GM23338 (cell line): ENCODE measurements at regions not wholly inside any gene's neighbourhood (a gene's known extent, or its start where the extent isn't known, plus 50 kb on each side); places are given as distances from the start of the nearest gene placed in this dataset.

Experiments
- ATAC-seq: fragments of 200-7000 bp; cut with Tn5 transposase; 3 replicates; pipeline ENCODE4 v1.9.1; 2020
- DNase-seq: peaks from one replicate; pipeline ENCODE4 v3.0.0-alpha.2; 2015; ENCODE audit warnings: low spot score
- H2AFZ ChIP-seq: fragments of 200-600 bp; sonication (generic); 2 replicates; pipeline ENCODE4 v1.8.0; 2016; ENCODE audit warnings: antibody characterized with exemption, mild to moderate bottlenecking, moderate library complexity
- H3F3A ChIP-seq: fragments of 200-600 bp; sonication (generic); replicated peaks from 2 replicates; pipeline ENCODE4 v1.8.0; 2017; ENCODE audit warnings: antibody characterized with exemption, mixed run types, low read depth
- H3K27ac ChIP-seq: fragments of 200-600 bp; sonication (generic); 2 replicates; pipeline ENCODE4 v1.6.1; 2016; ENCODE audit warnings: low read depth
- H3K27me3 ChIP-seq: fragments of 200-600 bp; sonication (generic); 2 replicates; pipeline ENCODE4 v1.8.0; 2016; ENCODE audit warnings: mild to moderate bottlenecking, mixed run types, moderate library complexity; ENCODE audit not compliant: insufficient read depth
- H3K36me3 ChIP-seq: fragments of 200-600 bp; sonication (generic); 2 replicates; pipeline ENCODE4 v1.8.0; 2016; ENCODE audit warnings: mild to moderate bottlenecking; ENCODE audit not compliant: insufficient read depth
- H3K4me1 ChIP-seq: fragments of 200-600 bp; sonication (generic); 2 replicates; pipeline ENCODE4 v1.8.0; 2016; ENCODE audit warnings: mild to moderate bottlenecking, moderate library complexity; ENCODE audit not compliant: insufficient read depth
- H3K4me2 ChIP-seq: fragments of 200-600 bp; sonication (generic); 2 replicates; pipeline ENCODE4 v1.7.1; 2017; ENCODE audit warnings: mixed run types
- H3K4me3 ChIP-seq: fragments of 200-600 bp; sonication (generic); 2 replicates; pipeline ENCODE4 v1.6.1; 2016; ENCODE audit warnings: mixed run types
- H3K79me2 ChIP-seq: fragments of 200-600 bp; sonication (generic); replicated peaks from 2 replicates; pipeline ENCODE4 v1.8.0; 2017; ENCODE audit warnings: mild to moderate bottlenecking; ENCODE audit not compliant: insufficient read depth
- H3K9me2 ChIP-seq: fragments of 200-600 bp; sonication (generic); 2 replicates; pipeline ENCODE4 v1.8.0; 2017; ENCODE audit not compliant: insufficient read depth
- H4K20me1 ChIP-seq: fragments of 200-600 bp; sonication (generic); replicated peaks from 2 replicates; pipeline ENCODE4 v1.8.0; 2017; ENCODE audit warnings: mild to moderate bottlenecking; ENCODE audit not compliant: insufficient read depth
- H3K27ac Mint-ChIP-seq: 2 replicates; pipeline ENCODE4 v1.8.0; 2020; ENCODE audit warnings: inconsistent platforms, mild to moderate bottlenecking, moderate library complexity, mixed read lengths
- H3K27me3 Mint-ChIP-seq: 3 replicates; pipeline ENCODE4 v1.8.0; 2022; ENCODE audit warnings: low read depth, mild to moderate bottlenecking, moderate library complexity, mixed read lengths, inconsistent platforms; ENCODE audit not compliant: insufficient read depth, poor library complexity
- H3K36me3 Mint-ChIP-seq: 3 replicates; pipeline ENCODE4 v1.8.0; 2021; ENCODE audit warnings: low read depth, mild to moderate bottlenecking, inconsistent platforms, moderate library complexity, mixed read lengths
- H3K4me1 Mint-ChIP-seq: 3 replicates; pipeline ENCODE4 v1.8.0; 2020; ENCODE audit warnings: mild to moderate bottlenecking, inconsistent platforms, mixed read lengths
- H3K4me3 Mint-ChIP-seq: 3 replicates; pipeline ENCODE4 v1.8.0; 2021; ENCODE audit warnings: moderate library complexity, mild to moderate bottlenecking, inconsistent platforms, mixed read lengths
- H3K9me3 Mint-ChIP-seq: 3 replicates; pipeline ENCODE4 v1.8.0; 2020; ENCODE audit warnings: moderate library complexity, mild to moderate bottlenecking, inconsistent platforms, mixed read lengths
- CREB1 ChIP-seq: fragments of 250-450 bp; sonication (Bioruptor Pico); IDR thresholded peaks from 2 replicates; pipeline ENCODE4 v1.5.0; 2020; ENCODE audit warnings: low read depth, mild to moderate bottlenecking, moderate library complexity
- EZH2 ChIP-seq: fragments of 200-600 bp; sonication (generic); IDR thresholded peaks from one replicate; pipeline ENCODE4 v1.8.0; 2017; ENCODE audit warnings: antibody characterized with exemption, mild to moderate bottlenecking, low read depth; ENCODE audit not compliant: unreplicated experiment
- EZH2phosphoT487 ChIP-seq: fragments of 200-600 bp; sonication (generic); IDR thresholded peaks from one replicate; pipeline ENCODE4 v1.8.1; 2018; ENCODE audit warnings: antibody characterized with exemption; ENCODE audit not compliant: unreplicated experiment
- JUNB ChIP-seq: IDR thresholded peaks from one replicate; pipeline ENCODE4 v1.6.1; 2016; ENCODE audit warnings: antibody characterized with exemption; ENCODE audit not compliant: unreplicated experiment
- NANOG ChIP-seq: IDR thresholded peaks from 2 replicates; pipeline ENCODE4 v1.6.1; 2016; ENCODE audit warnings: antibody characterized with exemption, borderline replicate concordance
- POLR2AphosphoS5 ChIP-seq: IDR thresholded peaks from 2 replicates; pipeline ENCODE4 v1.6.1; 2016; ENCODE audit warnings: antibody characterized with exemption, low read depth
- STAT1 ChIP-seq: IDR thresholded peaks from one replicate; pipeline ENCODE4 v1.6.1; 2016; ENCODE audit warnings: antibody characterized with exemption; ENCODE audit not compliant: unreplicated experiment
- ZNF114 ChIP-seq: fragments of 250-450 bp; sonication (Bioruptor Pico); IDR thresholded peaks from 2 replicates; pipeline ENCODE4 v1.5.0; 2020; ENCODE audit warnings: mild to moderate bottlenecking, moderate library complexity
- ZNF331 ChIP-seq: fragments of 250-450 bp; sonication (Bioruptor Pico); IDR thresholded peaks from 2 replicates; pipeline ENCODE4 v1.5.0; 2020; ENCODE audit warnings: low read depth, mild to moderate bottlenecking, moderate library complexity
- TF ChIP-seq, protein P1 (sequence below), 2 experiments: fragments of 200-600 bp in 1 of 2; sonication (generic) in 1 of 2; conservative IDR thresholded peaks; 2 replicates each; pipeline versions ENCODE4 v1.5.1 to v1.6.1; 2016 to 2017; ENCODE audit warnings: antibody characterized with exemption in 2 of 2, low read depth in 2 of 2, mild to moderate bottlenecking in 2 of 2, moderate library complexity in 1 of 2
- TF ChIP-seq, protein P2 (sequence below): IDR thresholded peaks from one replicate; pipeline ENCODE4 v1.6.1; 2018; ENCODE audit warnings: antibody characterized with exemption; ENCODE audit not compliant: unreplicated experiment
- TF ChIP-seq, protein P3 (sequence below): IDR thresholded peaks from 2 replicates; pipeline ENCODE4 v1.6.1; 2016; ENCODE audit warnings: antibody characterized with exemption
- TF ChIP-seq, protein P4 (sequence below): fragments of 250-450 bp; sonication (Bioruptor Pico); IDR thresholded peaks from 2 replicates; pipeline ENCODE4 v1.5.0; 2020; ENCODE audit warnings: mild to moderate bottlenecking, moderate library complexity

DNA sequence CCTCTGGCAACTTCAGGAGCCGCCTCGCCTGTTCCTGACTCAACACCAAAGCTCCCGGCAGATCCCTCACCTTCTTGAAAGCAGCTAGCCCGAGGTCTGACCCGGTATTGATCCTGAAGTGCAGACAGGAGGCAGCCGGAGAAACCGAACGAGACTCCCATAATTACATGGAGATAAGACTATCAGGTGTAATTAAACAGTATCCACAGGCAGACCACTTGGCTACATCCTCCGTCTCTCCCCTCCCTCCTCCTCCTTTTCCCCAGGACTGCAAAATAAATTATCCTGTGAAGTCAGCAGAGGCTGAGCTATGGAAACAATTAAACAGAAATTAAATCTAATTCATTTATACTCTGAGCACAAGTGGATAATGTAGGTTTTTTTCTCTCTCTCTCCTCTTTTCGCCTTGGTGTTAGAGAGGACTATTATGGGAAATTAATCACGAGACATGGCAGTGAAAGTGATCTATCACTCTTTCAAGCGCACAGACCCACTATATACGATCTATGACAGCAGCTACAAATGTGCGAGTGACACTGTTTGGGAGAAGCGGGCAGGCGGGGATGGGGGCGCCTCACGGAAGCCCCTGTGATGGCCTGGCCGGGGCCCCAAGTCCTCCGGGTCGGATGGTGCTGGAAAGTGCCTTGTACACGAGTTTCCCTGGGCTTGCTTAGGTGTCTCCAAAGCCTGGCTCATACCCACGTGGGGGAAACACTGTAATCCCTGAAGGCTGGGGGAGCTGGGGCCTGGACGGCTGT lies 92.8 kb downstream of the RBFOX3 start:
- Histone ChIP-seq H3K27me3 (no peaks in the 10 kb centered on the region), H3K4me2 (no peak overlapping the region), H3K9me2 (no peaks in the 10 kb centered on the region), H3K4me3 (no peak overlapping the region), H3K27ac (no peak overlapping the region), H3K79me2 (no peaks in the 10 kb centered on the region), H3F3A (no peaks in the 10 kb centered on the region), H2AFZ (no peak overlapping the region), H3K36me3 (no peaks in the 10 kb centered on the region), H3K4me1 (no peaks in the 10 kb centered on the region), H4K20me1 (no peaks in the 10 kb centered on the region; the same call in 1 of the 2 replicates)
- Mint-ChIP-seq H3K9me3 (no peaks in the 10 kb centered on the region), H3K27ac (no peak overlapping the region), H3K4me1 (peaks cover 11% of the 10 kb centered on the region), H3K27me3 (peaks cover 15% of the 10 kb centered on the region), H3K36me3 (no peaks in the 10 kb centered on the region), H3K4me3 (no peak overlapping the region)
- ATAC-seq (no peak), DNase-seq (no peak)
- TF ChIP-seq, protein P1, sequence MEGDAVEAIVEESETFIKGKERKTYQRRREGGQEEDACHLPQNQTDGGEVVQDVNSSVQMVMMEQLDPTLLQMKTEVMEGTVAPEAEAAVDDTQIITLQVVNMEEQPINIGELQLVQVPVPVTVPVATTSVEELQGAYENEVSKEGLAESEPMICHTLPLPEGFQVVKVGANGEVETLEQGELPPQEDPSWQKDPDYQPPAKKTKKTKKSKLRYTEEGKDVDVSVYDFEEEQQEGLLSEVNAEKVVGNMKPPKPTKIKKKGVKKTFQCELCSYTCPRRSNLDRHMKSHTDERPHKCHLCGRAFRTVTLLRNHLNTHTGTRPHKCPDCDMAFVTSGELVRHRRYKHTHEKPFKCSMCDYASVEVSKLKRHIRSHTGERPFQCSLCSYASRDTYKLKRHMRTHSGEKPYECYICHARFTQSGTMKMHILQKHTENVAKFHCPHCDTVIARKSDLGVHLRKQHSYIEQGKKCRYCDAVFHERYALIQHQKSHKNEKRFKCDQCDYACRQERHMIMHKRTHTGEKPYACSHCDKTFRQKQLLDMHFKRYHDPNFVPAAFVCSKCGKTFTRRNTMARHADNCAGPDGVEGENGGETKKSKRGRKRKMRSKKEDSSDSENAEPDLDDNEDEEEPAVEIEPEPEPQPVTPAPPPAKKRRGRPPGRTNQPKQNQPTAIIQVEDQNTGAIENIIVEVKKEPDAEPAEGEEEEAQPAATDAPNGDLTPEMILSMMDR (conservative IDR thresholded peaks at IDR 0.05; ENCODE audit: low read depth in 2 of 2), result no peak
- no peak for TF ChIP-seq STAT1
- TF ChIP-seq, protein P2, sequence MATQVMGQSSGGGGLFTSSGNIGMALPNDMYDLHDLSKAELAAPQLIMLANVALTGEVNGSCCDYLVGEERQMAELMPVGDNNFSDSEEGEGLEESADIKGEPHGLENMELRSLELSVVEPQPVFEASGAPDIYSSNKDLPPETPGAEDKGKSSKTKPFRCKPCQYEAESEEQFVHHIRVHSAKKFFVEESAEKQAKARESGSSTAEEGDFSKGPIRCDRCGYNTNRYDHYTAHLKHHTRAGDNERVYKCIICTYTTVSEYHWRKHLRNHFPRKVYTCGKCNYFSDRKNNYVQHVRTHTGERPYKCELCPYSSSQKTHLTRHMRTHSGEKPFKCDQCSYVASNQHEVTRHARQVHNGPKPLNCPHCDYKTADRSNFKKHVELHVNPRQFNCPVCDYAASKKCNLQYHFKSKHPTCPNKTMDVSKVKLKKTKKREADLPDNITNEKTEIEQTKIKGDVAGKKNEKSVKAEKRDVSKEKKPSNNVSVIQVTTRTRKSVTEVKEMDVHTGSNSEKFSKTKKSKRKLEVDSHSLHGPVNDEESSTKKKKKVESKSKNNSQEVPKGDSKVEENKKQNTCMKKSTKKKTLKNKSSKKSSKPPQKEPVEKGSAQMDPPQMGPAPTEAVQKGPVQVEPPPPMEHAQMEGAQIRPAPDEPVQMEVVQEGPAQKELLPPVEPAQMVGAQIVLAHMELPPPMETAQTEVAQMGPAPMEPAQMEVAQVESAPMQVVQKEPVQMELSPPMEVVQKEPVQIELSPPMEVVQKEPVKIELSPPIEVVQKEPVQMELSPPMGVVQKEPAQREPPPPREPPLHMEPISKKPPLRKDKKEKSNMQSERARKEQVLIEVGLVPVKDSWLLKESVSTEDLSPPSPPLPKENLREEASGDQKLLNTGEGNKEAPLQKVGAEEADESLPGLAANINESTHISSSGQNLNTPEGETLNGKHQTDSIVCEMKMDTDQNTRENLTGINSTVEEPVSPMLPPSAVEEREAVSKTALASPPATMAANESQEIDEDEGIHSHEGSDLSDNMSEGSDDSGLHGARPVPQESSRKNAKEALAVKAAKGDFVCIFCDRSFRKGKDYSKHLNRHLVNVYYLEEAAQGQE, result no peak
- TF ChIP-seq NANOG, result no peak
- TF ChIP-seq POLR2AphosphoS5, result no peak
- no peak for TF ChIP-seq EZH2
- TF ChIP-seq, protein P3, sequence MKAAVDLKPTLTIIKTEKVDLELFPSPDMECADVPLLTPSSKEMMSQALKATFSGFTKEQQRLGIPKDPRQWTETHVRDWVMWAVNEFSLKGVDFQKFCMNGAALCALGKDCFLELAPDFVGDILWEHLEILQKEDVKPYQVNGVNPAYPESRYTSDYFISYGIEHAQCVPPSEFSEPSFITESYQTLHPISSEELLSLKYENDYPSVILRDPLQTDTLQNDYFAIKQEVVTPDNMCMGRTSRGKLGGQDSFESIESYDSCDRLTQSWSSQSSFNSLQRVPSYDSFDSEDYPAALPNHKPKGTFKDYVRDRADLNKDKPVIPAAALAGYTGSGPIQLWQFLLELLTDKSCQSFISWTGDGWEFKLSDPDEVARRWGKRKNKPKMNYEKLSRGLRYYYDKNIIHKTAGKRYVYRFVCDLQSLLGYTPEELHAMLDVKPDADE, result no peak
- no peak for TF ChIP-seq CREB1 (CRISPR knock-in tag)
- TF ChIP-seq, protein P4, sequence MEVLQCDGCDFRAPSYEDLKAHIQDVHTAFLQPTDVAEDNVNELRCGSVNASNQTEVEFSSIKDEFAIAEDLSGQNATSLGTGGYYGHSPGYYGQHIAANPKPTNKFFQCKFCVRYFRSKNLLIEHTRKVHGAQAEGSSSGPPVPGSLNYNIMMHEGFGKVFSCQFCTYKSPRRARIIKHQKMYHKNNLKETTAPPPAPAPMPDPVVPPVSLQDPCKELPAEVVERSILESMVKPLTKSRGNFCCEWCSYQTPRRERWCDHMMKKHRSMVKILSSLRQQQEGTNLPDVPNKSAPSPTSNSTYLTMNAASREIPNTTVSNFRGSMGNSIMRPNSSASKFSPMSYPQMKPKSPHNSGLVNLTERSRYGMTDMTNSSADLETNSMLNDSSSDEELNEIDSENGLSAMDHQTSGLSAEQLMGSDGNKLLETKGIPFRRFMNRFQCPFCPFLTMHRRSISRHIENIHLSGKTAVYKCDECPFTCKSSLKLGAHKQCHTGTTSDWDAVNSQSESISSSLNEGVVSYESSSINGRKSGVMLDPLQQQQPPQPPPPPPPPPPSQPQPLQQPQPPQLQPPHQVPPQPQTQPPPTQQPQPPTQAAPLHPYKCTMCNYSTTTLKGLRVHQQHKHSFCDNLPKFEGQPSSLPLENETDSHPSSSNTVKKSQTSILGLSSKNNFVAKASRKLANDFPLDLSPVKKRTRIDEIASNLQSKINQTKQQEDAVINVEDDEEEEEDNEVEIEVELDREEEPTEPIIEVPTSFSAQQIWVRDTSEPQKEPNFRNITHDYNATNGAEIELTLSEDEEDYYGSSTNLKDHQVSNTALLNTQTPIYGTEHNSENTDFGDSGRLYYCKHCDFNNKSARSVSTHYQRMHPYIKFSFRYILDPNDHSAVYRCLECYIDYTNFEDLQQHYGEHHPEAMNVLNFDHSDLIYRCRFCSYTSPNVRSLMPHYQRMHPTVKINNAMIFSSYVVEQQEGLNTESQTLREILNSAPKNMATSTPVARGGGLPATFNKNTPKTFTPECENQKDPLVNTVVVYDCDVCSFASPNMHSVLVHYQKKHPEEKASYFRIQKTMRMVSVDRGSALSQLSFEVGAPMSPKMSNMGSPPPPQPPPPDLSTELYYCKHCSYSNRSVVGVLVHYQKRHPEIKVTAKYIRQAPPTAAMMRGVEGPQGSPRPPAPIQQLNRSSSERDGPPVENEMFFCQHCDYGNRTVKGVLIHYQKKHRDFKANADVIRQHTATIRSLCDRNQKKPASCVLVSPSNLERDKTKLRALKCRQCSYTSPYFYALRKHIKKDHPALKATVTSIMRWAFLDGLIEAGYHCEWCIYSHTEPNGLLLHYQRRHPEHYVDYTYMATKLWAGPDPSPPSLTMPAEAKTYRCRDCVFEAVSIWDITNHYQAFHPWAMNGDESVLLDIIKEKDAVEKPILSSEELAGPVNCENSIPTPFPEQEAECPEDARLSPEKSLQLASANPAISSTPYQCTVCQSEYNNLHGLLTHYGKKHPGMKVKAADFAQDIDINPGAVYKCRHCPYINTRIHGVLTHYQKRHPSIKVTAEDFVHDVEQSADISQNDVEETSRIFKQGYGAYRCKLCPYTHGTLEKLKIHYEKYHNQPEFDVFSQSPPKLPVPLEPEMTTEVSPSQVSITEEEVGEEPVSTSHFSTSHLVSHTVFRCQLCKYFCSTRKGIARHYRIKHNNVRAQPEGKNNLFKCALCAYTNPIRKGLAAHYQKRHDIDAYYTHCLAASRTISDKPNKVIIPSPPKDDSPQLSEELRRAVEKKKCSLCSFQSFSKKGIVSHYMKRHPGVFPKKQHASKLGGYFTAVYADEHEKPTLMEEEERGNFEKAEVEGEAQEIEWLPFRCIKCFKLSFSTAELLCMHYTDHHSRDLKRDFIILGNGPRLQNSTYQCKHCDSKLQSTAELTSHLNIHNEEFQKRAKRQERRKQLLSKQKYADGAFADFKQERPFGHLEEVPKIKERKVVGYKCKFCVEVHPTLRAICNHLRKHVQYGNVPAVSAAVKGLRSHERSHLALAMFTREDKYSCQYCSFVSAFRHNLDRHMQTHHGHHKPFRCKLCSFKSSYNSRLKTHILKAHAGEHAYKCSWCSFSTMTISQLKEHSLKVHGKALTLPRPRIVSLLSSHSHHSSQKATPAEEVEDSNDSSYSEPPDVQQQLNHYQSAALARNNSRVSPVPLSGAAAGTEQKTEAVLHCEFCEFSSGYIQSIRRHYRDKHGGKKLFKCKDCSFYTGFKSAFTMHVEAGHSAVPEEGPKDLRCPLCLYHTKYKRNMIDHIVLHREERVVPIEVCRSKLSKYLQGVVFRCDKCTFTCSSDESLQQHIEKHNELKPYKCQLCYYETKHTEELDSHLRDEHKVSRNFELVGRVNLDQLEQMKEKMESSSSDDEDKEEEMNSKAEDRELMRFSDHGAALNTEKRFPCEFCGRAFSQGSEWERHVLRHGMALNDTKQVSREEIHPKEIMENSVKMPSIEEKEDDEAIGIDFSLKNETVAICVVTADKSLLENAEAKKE, result no peak
- TF ChIP-seq ZNF331 (CRISPR knock-in tag), result no peak
- no peak for TF ChIP-seq ZNF114 (CRISPR knock-in tag)
- TF ChIP-seq JUNB, result no peak
- no peak for TF ChIP-seq EZH2phosphoT487
